T-helper 2 cell (primary cell): ENCODE measurements at regions not wholly inside any gene's neighbourhood (a gene's known extent, or its start where the extent isn't known, plus 50 kb on each side); places are given as distances from the start of the nearest gene placed in this dataset.
"Not testable (repeated sequence)": the region's sequence is repeated elsewhere in the genome, so short reads cannot be mapped to it uniquely, and the experiment has no call there.

ENCODE experiments used
- DNase-seq, 5 experiments: peaks; one replicate each; pipeline versions ENCODE4 v3.0.0 to v3.0.0-alpha.2; 2012 to 2022

GRCh38 chr2:150832686-150833085, 345.2 kb upstream of the RND3 start:
- no peak for DNase-seq

- DNase-seq: no peak
These were observed 336.7 kb upstream of the RND3 start for GRCh38 chr2:150824118-150824517.

- no peak for DNase-seq
These were observed 330.0 kb upstream of the RND3 start for GRCh38 chr2:150817422-150817821.

GRCh38 chr2:150812664-150813367, 325.3 kb upstream of the RND3 start:
- DNase-seq: no peak

GRCh38 chr2:150812066-150812465, 324.6 kb upstream of the RND3 start:
- no peak for DNase-seq

- DNase-seq: no peak
These were observed 323.9 kb upstream of the RND3 start for GRCh38 chr2:150811259-150811855.

- DNase-seq: no peak
These were observed 321.6 kb upstream of the RND3 start for GRCh38 chr2:150809103-150809502.

GRCh38 chr2:150806336-150806735, 318.9 kb upstream of the RND3 start:
- no peak for DNase-seq

- DNase-seq: no peak
These were observed 316.4 kb upstream of the RND3 start for GRCh38 chr2:150803689-150804398.

GRCh38 chr2:150802635-150803034, 315.2 kb upstream of the RND3 start:
- DNase-seq: no peak

GRCh38 chr2:150796236-150796635, 308.8 kb upstream of the RND3 start:
- not testable (repeated sequence) for DNase-seq

- DNase-seq: no peak
These were observed 305.4 kb upstream of the RND3 start for GRCh38 chr2:150792780-150793300.

- no peak for DNase-seq
These were observed 304.1 kb upstream of the RND3 start for GRCh38 chr2:150791567-150791966.

GRCh38 chr2:150789376-150789905, 302.0 kb upstream of the RND3 start:
- no peak for DNase-seq

GRCh38 chr2:150788426-150789140, 301.1 kb upstream of the RND3 start:
- no peak for DNase-seq

GRCh38 chr2:150787353-150788093, 300.1 kb upstream of the RND3 start:
- no peak for DNase-seq

GRCh38 chr2:150784389-150784788, 296.9 kb upstream of the RND3 start:
- no peak for DNase-seq

- DNase-seq: no peak
These were observed 296.4 kb upstream of the RND3 start for GRCh38 chr2:150783896-150784295.

- DNase-seq: no peak
These were observed 295.5 kb upstream of the RND3 start for GRCh38 chr2:150783015-150783414.

GRCh38 chr2:150782613-150783012, 295.1 kb upstream of the RND3 start:
- no peak for DNase-seq

GRCh38 chr2:150781142-150781541, 293.7 kb upstream of the RND3 start:
- DNase-seq: no peak

GRCh38 chr2:150778828-150779227, 291.4 kb upstream of the RND3 start:
- DNase-seq: no peak
